Activated CD8-positive, alpha-beta memory T cell treated with anti-CD3 and anti-CD28 coated beads for 48 hours (primary cell): ENCODE measurements at regions not wholly inside any gene's neighbourhood (a gene's known extent, or its start where the extent isn't known, plus 50 kb on each side); places are given as distances from the start of the nearest gene placed in this dataset.
"Not testable (repeated sequence)": the region's sequence is repeated elsewhere in the genome, so short reads cannot be mapped to it uniquely, and the experiment has no call there.

Source experiments
- DNase-seq, 3 experiments: peaks; one replicate each; pipeline ENCODE4 v3.0.0-alpha.2; 2020; ENCODE audit warnings: low read depth in 2 of 3, low spot score in 2 of 3

DNA sequence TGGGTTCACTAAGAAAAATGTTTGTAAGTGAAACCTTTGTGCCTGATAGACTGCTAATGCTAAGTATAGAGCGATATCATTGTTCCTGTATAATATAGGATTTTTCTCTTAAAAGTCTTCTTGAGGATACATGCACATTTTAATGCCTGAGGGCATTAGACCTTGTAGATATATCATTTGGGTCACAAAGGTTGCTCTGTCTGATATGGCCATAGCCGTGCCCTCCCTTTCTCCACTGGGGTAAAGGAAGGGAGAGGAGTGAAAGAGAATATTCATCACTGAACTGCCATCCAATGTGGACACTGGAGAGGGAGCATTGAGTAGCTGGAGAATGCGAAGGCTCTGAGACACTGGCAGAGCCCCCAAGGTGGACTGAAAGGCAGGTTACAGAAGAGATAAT, 442.2 kb upstream of the SPTLC3 start:
- no peak for DNase-seq

DNA sequence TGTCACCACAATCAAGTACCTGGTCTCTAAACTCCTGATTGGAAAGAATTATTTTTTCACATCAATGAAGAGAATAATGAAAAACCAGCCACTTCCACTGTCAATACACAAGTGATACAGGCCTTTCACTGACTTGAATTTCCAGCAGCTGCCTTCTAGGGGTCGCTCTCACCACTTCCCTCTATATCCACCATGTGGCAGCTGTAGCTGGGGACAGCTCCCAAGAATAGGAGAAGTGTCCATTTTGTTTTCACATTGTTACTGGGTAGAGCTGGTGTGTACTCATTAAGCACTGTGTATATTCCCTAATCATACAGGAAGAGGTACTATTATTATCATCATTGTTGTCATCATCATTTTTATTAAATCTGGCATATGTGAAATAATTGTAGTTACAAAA, 438.4 kb upstream of the SPTLC3 start:
- no peak for DNase-seq

DNA sequence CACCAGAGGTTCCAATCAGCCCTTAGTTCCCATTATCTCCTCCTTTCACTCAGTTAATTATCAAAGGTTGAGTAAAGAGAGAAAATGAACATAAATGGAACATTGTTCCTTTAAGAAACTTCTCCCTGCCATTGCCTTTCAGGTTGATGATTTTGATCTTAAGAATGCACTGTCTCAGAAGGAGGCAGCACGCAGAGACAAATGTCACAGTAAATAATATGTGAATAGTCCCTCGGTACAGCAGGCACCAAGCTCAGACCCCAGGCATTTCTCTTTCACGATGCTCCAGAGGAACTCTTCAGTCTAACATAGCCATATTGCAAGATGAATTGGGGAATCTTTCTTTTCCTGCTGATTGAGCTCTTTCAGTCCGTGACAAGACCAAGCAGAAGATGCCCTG, 435.3 kb upstream of the SPTLC3 start:
- no peak for DNase-seq

DNA sequence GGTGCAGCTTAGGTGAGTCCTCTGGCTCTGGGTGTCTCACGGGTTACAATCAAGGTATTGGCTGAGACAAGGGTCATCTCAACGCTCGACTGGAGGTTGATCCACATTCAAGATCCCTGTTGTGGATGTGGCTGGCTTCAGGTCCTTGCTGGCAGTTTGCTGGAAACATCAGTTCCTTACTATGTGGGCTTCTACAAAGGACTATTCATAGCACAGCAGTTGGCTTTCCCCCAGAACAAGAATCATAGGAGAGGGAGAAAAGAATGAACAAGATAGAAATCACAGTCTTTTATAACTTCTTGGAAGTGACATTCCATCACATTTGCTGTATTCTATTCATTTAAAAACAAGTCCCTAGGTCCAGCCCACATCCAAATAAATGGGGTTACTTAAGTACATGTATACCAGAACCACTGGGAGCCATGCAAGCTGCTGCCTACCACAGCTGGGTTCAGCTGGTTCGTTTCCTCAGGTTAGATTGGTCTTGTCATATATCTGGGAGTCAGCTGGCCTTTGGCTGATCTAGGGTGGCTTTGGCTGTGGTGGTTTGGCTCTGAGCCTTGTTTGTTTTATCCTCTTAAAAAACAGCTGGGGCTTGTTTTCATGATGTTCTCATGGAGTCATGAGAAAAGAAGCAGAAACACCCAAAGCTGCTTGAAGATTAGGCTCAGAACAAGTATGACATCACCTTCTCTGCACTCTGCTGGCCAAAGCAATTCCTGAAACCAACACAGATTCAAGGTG, 433.2 kb upstream of the SPTLC3 start:
- DNase-seq: no peak

GRCh38 chr20:12577213-12577612, 431.6 kb upstream of the SPTLC3 start:
- DNase-seq: no peak

DNA sequence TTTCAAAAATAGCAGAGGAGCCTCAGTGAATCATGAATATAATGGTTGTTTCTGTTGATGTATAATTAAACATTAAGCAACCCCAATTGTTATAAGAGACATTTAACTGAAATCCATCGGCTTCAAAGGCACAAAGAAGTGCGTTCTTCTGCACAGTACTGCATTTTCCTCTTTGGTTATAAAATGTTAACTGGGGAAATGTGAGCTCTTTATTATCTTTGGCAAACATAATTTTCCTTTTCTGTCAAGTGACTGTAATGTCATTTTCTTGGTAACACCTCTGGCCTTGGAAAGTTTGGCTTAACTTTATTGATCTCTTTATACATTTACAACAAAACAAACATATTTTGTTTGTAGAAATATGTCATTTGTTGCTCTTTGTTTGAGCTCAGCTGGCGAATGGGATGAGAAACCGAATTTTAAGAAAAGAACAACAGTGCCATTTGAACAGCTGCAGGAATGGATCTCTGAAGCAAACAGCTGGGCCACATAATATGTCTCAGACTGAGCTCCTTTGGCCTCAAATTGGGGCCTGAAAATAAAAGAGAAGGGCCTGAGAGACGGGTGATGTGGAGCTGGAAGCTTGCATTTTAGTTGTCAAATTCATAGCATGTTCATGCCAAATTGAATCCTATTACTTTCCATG, 427.0 kb upstream of the SPTLC3 start:
- no peak for DNase-seq

DNA sequence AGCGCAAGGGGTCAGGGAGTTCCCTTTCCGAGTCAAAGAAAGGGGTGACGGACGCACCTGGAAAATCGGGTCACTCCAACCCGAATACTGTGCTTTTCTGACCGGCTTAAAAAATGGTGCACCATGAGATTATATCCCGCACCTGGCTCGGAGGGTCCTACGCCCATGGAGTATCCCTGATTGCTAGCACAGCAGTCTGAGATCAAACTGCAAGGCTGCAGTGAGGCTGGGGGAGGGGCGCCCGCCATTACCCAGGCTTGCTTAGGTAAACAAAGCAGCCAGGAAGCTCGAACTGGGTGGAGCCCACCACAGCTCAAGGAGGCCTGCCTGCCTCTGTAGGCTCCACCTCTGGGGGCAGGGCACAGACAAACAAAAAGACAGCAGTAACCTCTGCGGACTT, 426.1 kb upstream of the SPTLC3 start:
- DNase-seq: not testable (repeated sequence)

DNA sequence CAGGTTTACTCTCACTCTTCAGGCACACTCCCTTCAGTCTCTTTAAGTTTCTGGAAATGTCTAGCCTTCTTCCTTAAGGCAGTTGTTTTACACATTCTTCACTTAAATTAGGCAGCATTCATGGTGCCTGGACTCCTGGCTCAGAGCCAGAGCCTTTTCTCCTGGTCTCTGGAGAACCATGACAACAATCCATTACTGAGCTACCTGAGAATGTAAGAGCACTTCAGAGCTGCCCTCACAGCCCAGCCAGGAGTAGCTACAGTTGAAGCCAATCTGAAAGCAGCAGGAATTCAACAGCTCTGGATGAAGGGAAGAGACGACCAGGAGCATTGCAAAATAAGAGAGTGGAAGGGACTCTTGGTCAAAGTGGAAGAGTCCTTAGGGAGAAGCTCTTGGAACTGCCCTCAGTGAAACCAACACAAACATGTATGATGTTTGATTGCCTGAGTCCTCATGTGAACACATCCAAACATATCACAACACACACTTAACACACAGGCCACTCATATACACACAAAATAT, 416.8 kb upstream of the SPTLC3 start:
- DNase-seq: no peak

DNA sequence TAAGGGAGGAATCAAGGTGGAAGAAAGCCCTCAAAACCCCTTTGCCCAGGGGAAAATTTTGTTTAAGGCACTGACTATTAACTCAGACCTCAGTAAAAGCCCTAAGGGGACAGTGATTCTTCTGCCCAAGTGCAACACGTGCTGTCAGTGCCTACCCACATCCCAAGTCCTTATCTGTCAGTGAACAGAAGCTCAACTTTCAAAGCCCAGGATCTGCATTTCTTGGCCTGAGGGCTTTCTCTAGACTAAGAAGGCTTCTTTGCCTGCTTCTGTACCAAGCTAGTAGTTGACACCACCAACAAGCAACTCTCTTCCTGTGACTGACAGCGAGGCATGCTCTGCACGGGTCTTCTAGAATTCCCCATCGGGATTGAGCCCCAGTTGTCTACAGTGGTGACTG, 416.0 kb upstream of the SPTLC3 start:
- no peak for DNase-seq

DNA sequence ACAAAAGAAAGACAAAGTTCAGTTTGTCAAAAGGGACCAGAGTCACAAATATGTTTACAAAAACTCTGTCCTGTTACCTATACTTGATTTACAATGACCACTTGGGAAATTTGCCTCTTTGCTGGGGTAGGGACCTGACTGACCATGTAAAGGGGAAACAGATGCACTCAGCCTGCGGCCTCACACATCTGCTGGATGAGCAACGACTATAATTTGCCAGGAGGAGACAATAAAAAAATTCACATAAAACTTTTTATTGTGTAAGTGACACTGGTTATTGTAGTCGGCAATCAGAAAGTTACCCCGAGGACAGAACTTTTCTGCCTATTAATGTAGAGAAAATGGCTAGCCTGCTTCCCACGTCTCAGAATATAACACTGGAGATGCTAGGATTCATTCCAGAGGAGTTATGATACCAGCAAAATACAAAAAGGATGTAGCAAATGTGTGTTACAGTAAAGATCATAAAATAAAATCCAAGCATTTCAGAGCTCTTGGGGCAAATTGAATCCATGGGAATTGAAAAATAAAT, 415.4 kb upstream of the SPTLC3 start:
- no peak for DNase-seq

- DNase-seq: no peak
These were observed 414.2 kb upstream of the SPTLC3 start for GRCh38 chr20:12594410-12595088.

DNA sequence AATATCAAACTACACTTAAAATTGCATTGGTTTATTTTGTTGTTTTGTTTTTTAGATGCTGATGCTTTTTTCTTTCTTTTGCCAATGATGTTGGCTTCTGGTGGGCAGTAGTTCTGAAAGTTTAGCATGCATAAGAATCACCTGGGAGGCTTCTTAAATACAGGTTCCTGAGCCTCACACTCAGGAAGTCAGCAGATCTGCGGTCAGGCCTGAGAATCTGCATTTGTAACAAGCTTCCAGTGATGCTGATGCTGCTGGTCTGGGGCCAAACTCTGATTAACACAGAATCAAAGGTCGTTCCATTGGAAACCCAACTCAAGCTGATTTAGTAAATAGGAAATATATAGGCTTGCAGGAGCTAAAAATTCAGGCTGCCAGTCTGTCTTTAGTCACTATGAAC, 412.9 kb upstream of the SPTLC3 start:
- no peak for DNase-seq

GRCh38 chr20:12596863-12597262, 411.9 kb upstream of the SPTLC3 start:
- no peak for DNase-seq

DNA sequence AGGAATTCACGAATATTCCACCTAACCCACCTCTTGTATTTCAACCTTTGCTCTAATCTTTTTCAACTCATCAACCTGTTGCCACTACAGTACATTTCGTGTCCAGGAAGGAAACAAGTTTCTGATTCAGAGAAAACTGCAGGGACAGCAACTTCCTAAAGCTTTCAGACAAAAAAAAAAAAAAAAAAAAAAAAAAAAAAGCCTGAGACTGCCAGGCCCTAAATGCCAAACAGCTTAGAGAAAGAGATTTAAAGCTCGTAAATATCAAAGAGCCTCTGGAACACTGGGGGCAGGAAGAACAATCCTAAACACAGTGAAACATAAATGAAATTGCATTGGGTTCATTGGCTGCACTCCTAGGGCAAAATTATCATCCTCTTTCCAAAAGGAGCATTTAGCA, 411.2 kb upstream of the SPTLC3 start:
- no peak for DNase-seq

DNA sequence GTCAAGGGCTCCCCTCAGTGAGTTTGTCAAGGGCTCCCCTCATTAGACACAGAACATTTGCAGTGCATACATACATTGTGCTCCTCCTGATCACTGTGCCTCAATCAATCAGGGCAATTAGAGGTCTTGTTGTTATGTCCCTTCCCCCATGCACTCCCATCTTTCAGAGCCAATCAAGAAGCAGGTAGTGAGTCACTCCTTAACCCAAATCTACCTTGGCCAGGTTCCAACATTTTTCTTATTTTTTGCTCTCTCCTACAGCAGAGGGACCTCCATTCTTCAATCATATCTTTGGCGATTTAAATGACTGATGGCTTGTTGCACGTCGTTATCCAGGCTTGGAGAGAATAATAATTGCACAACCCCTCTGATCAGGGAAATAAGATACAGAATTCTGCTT, 409.9 kb upstream of the SPTLC3 start:
- no peak for DNase-seq

GRCh38 chr20:12599494-12599893, 409.3 kb upstream of the SPTLC3 start:
- no peak for DNase-seq

DNA sequence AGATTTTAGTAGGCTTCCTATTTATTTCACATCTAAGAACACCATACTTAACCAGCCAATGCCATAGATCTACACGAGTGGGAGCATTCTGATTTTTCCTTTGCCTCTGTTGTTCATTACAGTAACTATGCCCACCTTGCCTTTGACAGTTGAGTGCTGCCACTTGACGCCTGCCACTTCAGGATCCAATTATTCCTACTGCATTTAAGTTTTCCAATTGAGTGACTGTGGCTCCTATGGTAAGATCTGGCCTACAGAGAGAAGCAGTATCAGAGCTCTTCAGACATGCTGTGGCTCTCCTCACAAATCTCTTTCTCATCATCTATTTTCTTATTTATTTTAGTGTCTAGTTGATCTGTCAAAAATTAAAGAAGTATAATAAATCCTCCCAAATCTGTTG, 403.0 kb upstream of the SPTLC3 start:
- DNase-seq: no peak

GRCh38 chr20:12610871-12611270, 397.9 kb upstream of the SPTLC3 start:
- DNase-seq: no peak

DNA sequence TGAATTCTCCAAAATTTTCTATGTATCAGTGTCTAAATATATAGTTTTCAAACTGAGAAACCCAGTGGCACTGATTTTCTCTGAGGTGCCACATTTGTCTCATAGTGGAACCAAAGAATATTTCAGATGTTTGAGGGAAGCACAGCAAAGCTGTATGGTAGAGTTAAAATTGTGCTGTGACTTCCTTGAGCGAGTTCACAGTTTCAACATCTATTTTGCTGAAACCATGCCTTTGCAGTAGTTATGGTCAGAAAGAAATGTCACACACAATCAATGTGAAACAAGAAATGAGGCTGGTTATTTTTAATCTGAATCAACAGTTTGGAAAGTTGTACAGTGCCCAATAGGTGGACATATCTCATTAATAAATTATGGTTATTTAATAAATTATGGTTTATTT, 394.0 kb upstream of the SPTLC3 start:
- DNase-seq: no peak

- DNase-seq: no peak
These were observed 391.7 kb upstream of the SPTLC3 start for GRCh38 chr20:12617076-12617475.

- DNase-seq: no peak
These were observed 384.9 kb upstream of the SPTLC3 start for GRCh38 chr20:12623870-12624269.

DNA sequence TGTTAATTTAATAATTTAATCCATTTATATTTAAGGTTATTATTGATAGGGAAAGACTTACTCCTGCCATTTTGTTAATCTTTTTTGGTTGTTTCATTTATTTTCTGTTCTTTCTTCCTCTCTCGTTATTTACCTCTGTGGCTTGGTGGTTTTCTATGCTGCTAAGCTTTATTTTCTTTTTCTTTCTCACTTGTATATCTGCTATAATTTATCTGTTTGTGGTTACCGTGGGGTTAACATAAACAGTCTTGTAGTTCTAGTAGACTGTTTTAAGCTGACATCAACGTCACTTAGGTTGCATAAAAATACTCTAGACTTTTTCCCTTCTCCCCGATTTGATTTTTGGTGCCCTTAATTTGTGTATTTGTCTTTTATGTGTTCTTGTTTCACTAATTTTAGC, 381.3 kb upstream of the SPTLC3 start:
- no peak for DNase-seq
